ENCODE measurements at regions not wholly inside any gene's neighbourhood (a gene's known extent, or its start where the extent isn't known, plus 50 kb on each side); places are given as distances from the start of the nearest gene placed in this dataset.

DNA sequence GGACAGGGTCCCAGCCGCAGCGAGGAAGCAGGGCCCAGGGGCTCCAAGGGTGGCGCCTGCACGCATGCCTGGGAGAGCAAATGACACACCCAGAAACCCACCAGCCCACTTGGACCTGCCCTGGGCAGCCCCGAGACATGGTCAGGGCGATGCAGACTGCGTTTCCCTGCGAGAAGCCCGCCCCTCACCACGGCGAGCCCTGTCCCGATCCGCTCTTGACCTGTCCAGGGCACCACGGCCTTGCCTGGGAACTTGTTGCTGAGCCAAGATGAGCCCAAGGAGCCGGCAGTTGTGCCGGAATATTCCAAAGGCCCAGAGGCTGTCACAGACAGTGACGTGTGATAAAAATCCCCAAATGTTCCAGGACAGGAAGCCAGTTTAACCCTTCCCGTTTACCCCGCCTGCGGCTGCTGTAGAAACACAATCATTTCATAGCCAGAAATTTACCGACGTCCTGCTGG, 78.1 kb downstream of the SIK1 start:
- no peak for DNase-seq (ENCODE audit: low read depth in 2 of 3, low spot score in 2 of 3)

DNA sequence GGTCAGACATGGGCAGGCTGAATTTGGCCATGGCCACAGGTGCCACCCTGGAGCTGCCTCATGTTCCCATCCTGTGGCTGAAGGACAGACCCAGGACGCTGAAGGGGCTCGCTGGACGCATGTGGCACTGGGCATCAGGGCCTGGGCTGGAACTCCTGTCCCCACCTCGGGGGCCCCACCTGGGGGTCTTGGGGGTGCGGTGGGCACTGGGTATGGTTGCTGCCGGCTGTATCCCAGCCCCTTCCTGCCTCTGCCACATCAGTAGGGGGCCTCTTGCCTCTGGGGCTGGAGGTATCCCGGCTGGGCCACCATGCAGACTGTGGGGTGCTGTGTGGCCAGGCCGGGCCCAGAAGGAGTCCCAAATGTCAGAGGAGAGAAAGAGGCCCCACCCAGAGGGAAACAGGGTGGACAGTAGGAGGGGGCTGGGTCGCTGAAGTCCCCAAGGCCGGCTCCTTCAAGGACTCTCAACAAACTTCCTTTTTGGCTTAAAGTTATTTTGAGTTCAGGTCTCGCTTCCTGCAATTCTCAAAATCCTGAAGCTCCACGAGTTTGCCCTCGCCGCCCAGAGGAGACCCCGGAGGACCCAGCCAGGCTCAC, 78.7 kb downstream of the SIK1 start:
- no peak for DNase-seq (ENCODE audit: low read depth in 2 of 3, low spot score in 2 of 3)

DNA sequence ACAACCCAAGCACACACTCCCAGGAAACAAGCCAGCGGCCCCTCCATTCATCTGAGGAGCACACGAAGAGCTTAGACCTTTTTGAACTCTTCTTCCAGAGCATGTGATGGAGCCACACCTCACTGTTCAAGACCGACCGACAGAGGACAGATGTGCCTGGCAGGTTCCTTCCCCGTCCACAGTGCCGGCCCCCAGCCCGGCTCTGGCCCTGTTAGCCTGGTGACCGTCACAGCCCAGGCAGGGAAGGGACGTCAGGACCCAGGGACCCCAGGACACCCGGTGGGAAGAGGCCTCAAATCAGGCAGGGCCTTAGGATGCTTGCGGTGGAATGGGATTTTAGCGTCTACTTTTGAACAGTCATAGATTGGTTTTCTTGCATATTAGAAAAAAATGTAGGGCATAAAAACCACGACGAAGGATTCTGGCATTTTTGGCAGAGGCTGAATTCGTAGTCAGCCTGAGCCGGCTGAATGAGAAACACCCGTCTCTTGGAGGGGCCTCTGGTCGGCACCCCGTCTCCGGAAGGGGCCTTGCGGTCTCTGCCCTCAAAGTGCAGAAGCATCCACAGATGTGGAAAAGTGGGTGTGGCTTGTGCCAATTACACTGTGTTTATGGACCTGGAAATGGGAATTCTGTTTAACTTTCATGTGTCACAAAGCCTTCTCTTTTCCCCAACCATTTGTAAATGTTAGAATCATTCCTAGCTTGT, 79.3 kb downstream of the SIK1 start:
- DNase-seq (ENCODE audit: low read depth in 2 of 3, low spot score in 2 of 3): no peak

DNA sequence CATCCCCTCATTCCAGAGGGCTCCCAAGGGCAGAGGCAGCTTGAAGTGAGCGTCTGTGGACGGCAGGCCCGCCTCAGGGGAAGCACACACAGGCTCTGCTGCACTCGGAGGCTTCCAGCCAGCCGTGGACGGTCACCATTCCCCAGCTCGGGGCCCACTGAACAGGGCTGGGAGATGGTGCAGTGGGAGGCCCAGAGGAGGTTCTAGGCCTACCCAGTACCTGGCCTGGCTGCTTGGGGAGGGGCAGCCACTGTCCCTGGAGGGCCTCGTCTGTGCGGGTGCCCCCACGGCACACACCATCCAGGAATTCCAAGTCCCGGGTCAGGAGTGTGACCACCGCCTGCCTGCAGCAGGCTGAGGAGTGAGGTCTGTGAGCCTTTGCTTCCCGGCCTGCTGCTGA, 80.4 kb downstream of the SIK1 start:
- no peak for DNase-seq (ENCODE audit: low read depth in 2 of 3, low spot score in 2 of 3)

DNA sequence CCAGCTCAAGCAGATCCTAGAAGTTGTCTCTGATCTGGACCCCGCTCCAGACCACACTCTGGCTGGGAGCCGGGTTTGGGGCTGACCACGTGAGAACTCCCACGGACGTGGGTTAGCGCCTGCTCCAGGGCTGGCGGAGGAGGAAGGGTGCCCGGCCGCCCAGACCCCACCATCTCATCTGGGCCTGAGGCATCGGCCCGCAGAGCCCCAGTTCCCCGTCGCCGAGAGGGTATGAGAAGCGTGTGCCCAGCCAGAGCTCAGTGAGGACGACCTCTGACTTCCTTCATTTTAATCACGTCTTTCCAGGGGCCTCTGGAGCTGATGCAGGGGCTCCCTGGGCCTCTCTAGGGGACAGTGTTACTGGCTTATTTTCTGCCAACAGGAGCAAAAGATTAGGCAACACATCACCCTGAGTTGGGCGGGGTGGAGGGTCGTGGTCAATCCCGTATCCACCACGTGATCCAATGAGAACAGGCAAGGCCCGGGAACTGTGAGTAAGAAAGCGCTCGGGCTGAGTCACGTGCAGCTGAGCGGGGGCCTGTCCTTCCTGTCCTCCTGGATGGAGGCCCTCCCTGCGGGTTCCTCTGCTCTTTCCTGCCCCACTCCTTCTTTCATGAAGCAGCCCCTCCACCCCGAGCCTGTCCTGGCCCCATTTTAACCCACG, 81.1 kb downstream of the SIK1 start:
- DNase-seq (ENCODE audit: low read depth in 2 of 3, low spot score in 2 of 3): no peak

DNA sequence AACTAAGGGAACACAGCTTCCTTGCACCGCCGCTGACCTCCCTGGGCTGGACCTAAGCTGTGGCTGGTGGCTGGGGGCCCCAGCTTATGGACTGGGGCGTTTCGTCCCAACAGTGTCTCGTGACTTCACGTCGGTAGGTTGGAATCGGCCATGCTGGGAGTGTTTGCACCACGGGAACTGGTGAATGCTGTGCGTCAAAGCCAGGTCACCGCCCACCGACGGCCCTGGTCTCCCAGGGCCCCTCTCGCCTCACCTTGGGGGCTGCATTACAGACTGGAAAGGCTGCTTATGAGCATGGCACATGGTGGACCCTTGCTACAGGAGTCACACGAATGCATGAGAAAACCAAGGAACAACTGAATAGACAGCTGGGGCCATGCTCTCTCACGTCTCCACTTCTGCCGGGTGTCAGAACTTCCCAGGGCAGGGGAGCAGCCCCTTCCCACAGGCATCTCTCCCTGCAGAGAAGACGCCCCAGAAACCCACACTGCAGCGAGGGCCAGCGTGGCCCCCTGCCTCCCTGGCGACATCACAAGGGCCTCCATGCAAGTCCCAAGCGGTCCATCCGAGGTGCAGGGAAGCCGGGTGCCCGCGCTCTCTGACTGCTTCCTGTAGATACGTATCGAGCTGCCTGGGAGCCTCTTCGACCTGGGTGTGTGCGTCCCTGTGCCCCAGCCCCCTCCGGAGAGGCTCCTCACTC, 81.7 kb downstream of the SIK1 start:
- no peak for DNase-seq (ENCODE audit: low read depth in 2 of 3, low spot score in 2 of 3)

DNA sequence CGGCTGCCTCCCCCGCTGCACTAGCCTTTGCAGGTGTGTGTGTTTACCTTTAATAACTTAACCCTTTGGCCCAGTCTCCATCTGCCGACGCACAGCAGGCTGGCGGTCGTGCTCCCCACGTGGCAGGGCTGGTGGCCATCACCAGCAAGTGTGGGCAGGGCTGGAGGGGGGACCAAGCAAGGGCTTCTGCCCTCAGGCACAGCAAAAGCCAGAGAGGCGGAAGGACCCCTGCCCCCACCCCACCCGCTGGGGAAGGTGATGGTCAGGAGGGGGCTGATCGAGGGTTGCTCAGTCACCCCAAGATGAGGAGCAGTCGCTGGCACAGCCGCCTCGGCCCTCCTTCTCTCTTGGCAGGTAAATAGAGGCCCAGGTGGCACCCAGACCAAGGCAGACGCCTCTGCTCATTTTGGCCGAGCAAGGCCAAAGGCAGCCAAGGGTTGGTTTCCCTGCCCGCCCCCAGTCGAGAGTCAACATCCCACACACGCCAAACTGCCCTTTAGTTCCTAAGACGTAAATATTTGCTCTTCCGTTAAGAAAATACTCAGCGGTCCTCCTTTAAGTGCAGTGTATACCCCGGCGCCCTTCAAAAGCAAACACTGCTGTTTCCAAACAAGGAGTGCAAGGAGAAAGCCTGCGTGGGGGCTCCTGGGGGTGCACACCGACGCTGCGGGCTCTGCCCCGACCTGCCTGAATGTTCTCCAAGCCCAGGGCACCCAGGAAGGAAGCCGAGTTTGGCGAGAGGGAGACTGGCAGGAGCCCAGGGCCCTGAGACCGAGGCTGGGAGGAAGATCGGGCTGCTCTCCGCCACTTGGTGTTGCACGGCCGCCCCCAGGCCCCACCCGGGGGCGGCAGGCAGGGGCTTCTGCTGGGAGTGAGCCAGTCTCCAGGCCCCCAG, 82.7 kb downstream of the SIK1 start:
- DNase-seq (ENCODE audit: low read depth in 2 of 3, low spot score in 2 of 3): no peak

DNA sequence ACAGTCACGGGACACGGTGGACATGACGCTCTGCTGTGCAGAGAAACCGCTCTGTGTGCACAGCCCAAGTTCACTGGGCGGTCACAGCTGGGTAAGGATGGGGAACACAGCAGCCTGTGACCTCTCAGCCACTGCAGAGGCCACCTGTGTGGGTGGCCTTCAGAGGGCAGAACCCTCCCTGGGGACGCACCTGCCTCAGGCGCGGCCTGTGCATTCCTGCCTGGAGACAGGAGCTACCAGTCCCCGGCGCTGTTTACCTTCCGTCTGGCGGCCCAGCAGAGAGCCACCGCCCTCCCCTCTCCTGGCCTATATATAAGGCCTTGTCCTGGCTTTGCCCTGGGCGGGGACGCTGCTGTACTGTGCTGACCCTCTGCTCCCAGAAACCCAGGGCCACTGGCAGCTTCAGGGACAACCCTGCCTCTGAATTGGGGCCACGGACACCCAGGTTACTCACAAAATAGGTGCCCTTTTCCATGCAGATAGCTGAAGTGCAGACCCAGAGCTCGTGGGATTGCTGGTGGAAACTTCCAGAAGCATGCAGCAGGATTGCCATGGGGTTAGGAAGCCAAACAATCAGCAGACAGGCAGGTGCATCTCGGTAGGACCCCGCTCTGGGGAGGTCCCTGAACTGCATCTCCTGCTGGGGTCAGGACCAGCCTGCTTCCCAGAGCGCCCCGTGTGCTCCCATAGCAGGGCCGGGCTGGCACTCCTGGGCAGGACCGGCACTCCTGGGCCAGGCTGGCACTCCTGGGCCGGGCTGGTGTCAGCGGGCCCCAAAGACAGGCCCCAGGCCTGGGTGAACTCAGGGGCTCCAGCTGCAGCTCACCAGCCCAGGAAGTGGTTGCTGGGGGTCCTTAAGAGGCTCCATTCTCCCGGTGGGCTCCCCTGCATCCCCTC, 83.6 kb downstream of the SIK1 start:
- no peak for DNase-seq (ENCODE audit: low read depth in 2 of 3, low spot score in 2 of 3)

DNA sequence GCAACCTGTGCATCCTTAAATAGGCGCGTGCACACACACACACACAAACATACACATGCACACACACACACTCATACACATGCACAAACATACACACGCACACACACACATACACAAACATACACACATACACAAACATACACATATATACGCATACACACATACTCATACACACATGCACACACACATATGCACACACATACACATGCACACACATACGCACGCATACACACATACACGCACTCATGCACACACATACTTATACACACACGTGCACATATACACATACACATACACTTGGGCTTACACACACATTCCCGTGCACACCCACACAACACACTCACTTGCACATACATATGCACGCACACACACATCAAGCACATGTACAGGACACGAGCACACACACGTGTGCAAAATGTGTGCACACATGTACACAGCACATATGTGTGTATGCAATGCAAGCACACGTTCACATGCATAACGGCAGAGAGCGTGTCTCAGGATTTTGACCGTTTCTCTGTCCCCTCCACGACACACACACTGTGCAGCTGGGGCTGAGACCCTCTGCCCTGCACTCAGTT, 84.5 kb downstream of the SIK1 start:
- no peak for DNase-seq (ENCODE audit: low read depth in 2 of 3, low spot score in 2 of 3)

DNA sequence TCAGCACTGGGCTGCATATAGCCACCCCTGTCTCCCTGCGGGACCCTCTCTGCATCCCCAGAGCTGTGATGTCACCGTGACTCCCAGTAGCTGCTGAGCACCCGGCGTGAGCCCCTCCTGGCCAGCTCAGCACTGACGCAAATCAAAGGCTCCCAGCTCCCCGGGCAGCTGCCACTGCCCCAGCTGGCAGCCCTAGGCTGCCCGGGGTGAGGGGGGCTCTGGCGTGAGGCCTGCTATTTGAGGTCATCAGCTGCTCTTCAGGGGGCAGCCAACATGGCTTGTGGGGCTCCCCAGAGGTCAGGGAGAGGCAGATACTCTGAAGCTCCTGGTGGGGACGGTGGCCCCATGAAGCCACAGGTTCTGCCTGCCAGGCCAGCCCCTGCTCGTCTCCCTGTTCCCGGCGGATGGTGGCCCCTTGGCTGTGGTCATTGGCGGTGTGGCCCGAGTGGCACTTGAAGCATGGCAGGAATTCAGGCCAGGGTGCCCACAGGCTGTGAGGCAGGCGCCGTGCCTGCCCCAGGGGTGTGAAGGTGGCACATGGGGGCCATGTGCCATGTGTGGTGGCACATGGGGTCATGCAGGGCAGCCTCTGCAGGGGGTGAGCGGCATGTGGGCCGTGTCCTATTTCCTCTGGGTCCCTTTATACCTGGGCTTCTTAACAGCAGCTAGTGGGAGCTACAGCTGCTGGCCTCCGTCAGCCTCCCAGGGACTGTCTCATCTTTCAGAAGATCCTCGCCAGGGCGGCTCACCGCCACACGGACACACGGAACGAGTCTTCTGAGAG, 85.4 kb downstream of the SIK1 start:
- no peak for DNase-seq (ENCODE audit: low read depth in 2 of 3, low spot score in 2 of 3)

DNA sequence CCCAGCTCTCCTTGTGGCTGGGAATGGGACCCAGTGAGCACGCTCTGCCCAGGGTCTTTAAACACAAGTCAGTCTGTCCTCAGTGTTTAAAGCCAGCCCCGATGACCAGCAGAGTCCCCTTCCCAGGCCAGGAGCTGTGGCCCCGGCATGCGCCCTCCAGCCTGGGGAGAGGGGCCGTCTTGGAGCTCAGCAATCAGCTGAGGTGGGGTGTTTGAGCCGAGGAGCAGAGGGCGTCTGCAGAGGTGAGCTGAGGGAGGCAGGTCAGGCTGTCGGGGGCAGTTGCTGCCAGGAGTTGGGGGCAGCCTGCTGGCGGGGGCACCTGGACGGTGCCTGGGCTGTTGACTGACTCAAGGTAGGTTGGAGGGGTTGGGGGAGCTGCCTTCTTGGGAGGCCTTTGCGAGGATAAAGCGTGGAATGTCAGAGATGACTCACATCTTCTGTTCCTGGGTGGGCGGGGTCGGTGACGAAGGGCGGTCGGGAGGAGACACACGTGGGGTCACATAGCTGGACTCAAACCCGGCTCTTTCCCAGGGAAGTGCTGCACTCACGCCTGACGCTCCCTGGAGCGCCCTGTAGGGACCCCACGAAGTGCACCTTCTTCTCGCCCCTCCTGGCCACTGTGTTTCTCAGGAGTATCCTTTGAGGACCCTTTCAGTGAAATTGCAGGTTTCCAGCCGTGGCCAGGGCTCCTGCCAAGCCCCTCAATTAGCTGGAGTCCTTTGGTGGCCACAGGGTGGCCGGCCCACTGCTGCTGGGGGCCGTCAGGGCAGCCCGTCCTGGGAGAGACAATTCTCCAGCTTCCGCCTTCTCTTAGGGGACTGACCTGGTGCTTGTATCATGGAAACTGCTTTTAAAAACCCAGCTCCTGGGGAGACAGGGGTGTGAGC, 86.2 kb downstream of the SIK1 start:
- DNase-seq (ENCODE audit: low read depth in 2 of 3, low spot score in 2 of 3): no peak

DNA sequence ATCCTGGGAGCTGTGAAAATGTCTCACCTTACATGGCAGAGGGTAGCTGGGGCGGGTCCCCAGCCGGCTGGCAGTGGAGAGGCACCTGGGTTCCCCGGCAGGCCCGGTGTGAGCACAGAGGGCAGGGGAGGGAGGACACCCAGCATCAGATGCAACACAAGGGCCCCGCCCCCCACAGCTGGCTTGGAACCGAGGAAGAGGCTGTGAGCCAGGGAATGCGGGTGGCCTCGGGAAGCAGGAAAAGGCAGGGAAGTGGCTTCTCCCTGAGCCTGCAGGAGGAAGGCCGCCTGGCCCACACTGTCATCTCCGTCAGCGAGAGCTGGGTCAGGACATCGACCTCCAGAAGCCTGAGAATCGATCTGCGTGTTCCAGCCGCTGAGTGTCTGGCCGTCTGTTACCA, 87.3 kb downstream of the SIK1 start:
- DNase-seq (ENCODE audit: low read depth in 2 of 3, low spot score in 2 of 3): no peak

DNA sequence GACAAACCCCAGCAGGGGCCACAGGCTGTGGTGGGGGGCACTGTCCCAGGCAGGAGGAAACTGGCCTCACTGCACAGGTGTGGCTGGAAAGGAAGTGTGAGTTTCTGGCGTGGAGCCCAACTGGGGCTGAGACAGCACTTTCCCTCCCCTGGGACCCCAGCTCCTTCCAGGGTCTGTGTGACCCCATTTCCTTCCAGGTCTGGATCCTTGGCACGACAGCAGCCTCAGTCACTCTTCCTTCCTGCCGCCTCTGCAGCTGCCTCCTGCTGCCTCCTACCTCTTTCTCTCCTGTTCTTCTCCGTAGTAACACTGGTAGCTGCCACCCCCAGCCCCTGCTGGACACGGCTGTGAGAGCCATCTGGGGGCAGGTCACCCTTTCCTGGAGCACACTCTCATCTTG, 88.0 kb downstream of the SIK1 start:
- DNase-seq (ENCODE audit: low read depth in 2 of 3, low spot score in 2 of 3): no peak

DNA sequence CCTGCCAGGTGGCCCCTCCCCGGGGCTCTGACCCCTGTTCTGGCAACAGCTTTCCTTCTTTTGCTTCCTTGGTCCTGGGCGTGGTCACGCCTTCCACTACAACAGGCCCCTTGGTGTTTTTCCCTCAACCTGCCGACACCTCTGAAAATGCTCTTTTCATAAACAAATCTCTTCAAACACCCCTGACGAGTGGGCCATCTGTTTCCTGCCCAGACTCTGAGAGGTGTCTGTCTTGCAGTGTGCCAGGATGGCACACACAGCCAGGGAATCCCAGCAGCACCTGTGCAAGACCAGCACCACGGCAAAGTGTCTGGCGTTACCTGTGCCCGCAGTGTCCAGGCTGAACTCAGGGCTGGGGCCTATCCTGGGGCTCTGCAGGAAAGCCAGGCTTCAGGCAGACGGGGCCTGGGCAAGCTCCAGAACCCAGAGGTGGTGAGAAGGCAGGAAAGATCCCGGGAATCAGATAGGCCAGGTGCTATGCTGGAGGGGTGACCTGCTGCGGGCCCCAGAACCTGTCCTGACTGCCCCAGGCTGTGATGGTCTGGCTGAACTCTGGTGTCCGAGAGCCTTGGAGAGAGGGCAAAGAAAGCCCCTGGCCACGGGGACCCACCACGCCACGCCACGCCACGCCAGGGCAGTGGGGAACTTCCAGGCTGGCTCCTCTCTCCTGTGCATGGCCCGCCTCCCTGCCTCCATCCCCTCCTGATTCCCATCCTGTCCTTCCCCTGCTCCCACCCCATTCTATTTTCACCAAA, 88.9 kb downstream of the SIK1 start:
- DNase-seq (ENCODE audit: low read depth in 2 of 3, low spot score in 2 of 3): no peak

DNA sequence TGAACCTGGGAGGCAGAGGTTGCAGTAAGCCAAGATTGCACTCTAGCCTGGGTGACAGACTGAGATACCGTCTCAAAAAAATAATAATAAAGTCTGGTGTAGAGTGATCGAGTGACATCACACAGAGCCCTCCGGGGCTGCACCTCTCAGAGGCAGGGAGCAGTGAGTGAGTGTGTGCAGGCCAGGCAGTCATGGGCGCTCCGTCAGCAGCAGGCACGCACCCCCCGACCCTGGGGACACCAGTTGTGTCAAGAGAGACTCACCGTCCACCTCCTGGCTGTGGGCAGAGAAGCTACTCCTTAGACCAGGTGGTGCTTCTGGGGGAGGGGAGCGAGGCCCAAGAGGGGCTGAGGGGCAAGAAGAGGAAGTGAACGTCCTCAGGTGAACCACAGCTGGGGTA, 91.8 kb downstream of the SIK1 start:
- DNase-seq (ENCODE audit: low read depth in 2 of 3, low spot score in 2 of 3): no peak

DNA sequence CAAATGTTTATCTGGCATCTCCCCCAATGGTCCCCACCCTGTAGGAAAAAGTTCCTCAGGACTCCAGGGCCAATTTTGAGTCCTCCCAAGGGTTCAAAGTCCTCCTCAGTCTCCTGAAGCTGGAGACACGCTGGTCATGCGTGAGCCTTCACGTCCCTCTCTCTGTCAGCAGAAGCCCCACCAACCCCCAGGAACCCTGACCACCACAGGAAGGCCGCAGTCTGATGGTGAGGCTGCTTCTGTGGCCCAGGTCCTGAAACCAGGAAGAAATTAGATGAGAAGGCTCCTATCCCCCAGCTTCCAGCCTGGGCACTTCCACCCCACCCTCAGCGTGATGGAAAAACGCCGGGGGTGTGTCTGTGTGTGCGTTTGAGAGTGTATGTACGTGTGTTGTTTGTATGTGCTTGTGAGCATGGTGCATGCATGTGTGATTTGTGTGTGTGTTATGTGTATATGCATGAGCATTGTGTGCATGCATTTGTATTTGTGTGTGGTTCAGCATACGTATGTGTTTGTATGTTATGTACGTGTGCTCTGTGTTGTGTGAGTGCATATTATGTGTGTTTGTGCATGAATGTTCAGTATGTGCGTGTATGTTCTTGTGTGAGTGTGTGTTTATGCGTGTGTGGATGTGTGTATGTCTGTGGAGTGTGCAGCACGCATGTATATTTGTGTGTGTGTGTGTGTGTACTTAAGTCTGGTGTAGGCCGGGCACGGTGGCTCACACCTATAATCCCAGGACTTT, 92.5 kb downstream of the SIK1 start:
- no peak for DNase-seq (ENCODE audit: low read depth in 2 of 3, low spot score in 2 of 3)
